ENCODE measurements at regions not wholly inside any gene's neighbourhood (a gene's known extent, or its start where the extent isn't known, plus 50 kb on each side); places are given as distances from the start of the nearest gene placed in this dataset.

- H2AK5ac ChIP-seq (ENCODE audit: low read depth, low read length): no peak overlapping the region
- no peak overlapping the region for H3K23ac ChIP-seq (ENCODE audit: low read depth, low read length)
- H2BK15ac ChIP-seq (ENCODE audit: low read depth, low read length): no peak overlapping the region
- no peak overlapping the region for H3K18ac ChIP-seq (ENCODE audit: low read depth, low read length)
- CTCF ChIA-PET: no interaction called here
- H3K4me1 ChIP-seq (ENCODE audit: control insufficient read depth, insufficient read depth, low read length): no peaks in the 10 kb centered on the region
- no peak overlapping the region for H2BK120ac ChIP-seq (ENCODE audit: low read depth, low read length)
- H3K9ac ChIP-seq (ENCODE audit: low read depth, low read length): no peak overlapping the region
- no peak overlapping the region for H2AK9ac ChIP-seq (replicated peaks; ENCODE audit: low read depth, low read length, poor library complexity)
- H3K14ac ChIP-seq (replicated peaks; ENCODE audit: low read depth, low read length): no peak overlapping the region
- H3K56ac ChIP-seq (ENCODE audit: extremely low read depth, insufficient read depth, low read length): no peak overlapping the region
- H3K27me3 ChIP-seq (ENCODE audit: control insufficient read depth, insufficient read depth, low read length): no peaks in the 10 kb centered on the region; the same call in 1 of the 2 replicates
- H4K8ac ChIP-seq (ENCODE audit: low read depth in 2 of 2, low read length in 2 of 2): no peak overlapping the region
- H4K5ac ChIP-seq (ENCODE audit: low read depth, low read length): no peak overlapping the region
- no peaks in the 10 kb centered on the region for H4K20me1 ChIP-seq (ENCODE audit: insufficient read depth, low read length)
- dilution Hi-C loops (cut with HindIII; ENCODE audit: low sequenced_read_pairs, unreplicated experiment) (no loop called here), intact Hi-C loops (cut with micrococcal nuclease) (no loop called here), in situ Hi-C loops (cut with MboI; ENCODE audit: low sequenced_read_pairs) (loop anchor here (25.0 kb wide), 1 partner anchor 328 kb away; no protein-coding TSS in a partner anchor)
- no peaks in the 10 kb centered on the region for H3K9me1 ChIP-seq (ENCODE audit: insufficient read depth, low read length)
- no CpG with 5 or more reads among the region's 3 CpGs for WGBS, 2 experiments (ENCODE audit: extremely low coverage in 2 of 2, insufficient read length in 1 of 2)
- no peaks in the 10 kb centered on the region for H3K9me3 ChIP-seq (ENCODE audit: control insufficient read depth, insufficient read depth, low read length)
- H4K91ac ChIP-seq (ENCODE audit: insufficient read depth, low read depth, low read length): no peak overlapping the region
- POLR2A ChIA-PET (ENCODE audit: unreplicated experiment): no interaction called here
- no peak overlapping the region for H3K4me3 ChIP-seq (ENCODE audit: insufficient read depth, low read depth, low read length)
- no peak overlapping the region for H3K4me2 ChIP-seq (ENCODE audit: low read depth, low read length)
- BruUV-seq (replicated peaks): no TSS peak
- no peak overlapping the region for H3K4ac ChIP-seq (ENCODE audit: low read depth, low read length)
- H3K79me1 ChIP-seq (ENCODE audit: low read depth in 1 of 2, low read length in 2 of 2): no peaks in the 10 kb centered on the region
- no peak for TF ChIP-seq MAZ (IDR thresholded peaks at IDR 0.05; ENCODE audit: borderline replicate concordance, low read depth, low read length)
- TF ChIP-seq MXI1 (IDR thresholded peaks at IDR 0.05; ENCODE audit: borderline replicate concordance, low read depth, low read length): no peak
- TF ChIP-seq CHD1 (IDR thresholded peaks at IDR 0.05; ENCODE audit: low read depth, low read length): no peak
- no peak for TF ChIP-seq SMC3 (IDR thresholded peaks at IDR 0.05; ENCODE audit: low read depth, low read length)
- TF ChIP-seq FOS (IDR thresholded peaks at IDR 0.05; ENCODE audit: low read depth, low read length): no peak
- TF ChIP-seq BHLHE40 (IDR thresholded peaks at IDR 0.05; ENCODE audit: low read depth, low read length): no peak
- TF ChIP-seq RCOR1 (IDR thresholded peaks at IDR 0.05; ENCODE audit: insufficient replicate concordance, low read length): no peak
- no peak for TF ChIP-seq CTCF (conservative IDR thresholded peaks at IDR 0.05; ENCODE audit: low read depth, low read length)
- no peak for TF ChIP-seq RFX5 (IDR thresholded peaks at IDR 0.05; ENCODE audit: low read depth, low read length)
- H3K27ac ChIP-seq (ENCODE audit: insufficient read depth, low read length): no peak overlapping the region
- H2BK20ac ChIP-seq (ENCODE audit: low read depth, low read length): no peak overlapping the region
- ATAC-seq (ENCODE audit: low read depth) (no peak), DNase-seq (no peak)
- H2BK5ac ChIP-seq (ENCODE audit: low read depth, low read length, poor library complexity, severe bottlenecking): no peak overlapping the region
- no peaks in the 10 kb centered on the region for H3K36me3 ChIP-seq (ENCODE audit: control insufficient read depth, insufficient read depth, low read length)
- H2AFZ ChIP-seq (replicated peaks; ENCODE audit: low read length, poor library complexity): no peak overlapping the region
These were observed 72.0 kb upstream of the WIPF3 start for GRCh38 chr7:29734246-29734731.
